IMR-90 (cell line): ENCODE measurements at regions not wholly inside any gene's neighbourhood (a gene's known extent, or its start where the extent isn't known, plus 50 kb on each side); places are given as distances from the start of the nearest gene placed in this dataset.

Source experiments
- ATAC-seq: fragments of 200-7000 bp; cut with Tn5 transposase; 2 replicates; pipeline ENCODE4 v1.9.1; 2020; ENCODE audit warnings: low read depth, mild to moderate bottlenecking, moderate library complexity
- BruUV-seq: library from RNA; stranded (reverse); fragments of 400-500 nt; replicated peaks from 2 replicates; lab custom pipeline; 2021; lab: Mats Ljungman, UMichigan
- CTCF ChIA-PET: fragments of 300-600 bp; formaldehyde crosslinking; extraction: SDS; loops from one replicate; lab custom pipeline; 2021; ENCODE audit warnings: antibody characterized with exemption; lab: Yijun Ruan, JAX
- POLR2A ChIA-PET: fragments of 300-600 bp; sonication (Branson Sonifier 250); formaldehyde crosslinking; loops from one replicate; lab custom pipeline; 2022; ENCODE audit warnings: antibody characterized with exemption; ENCODE audit not compliant: unreplicated experiment; lab: Charles Lee
- DNase-seq: peaks from one replicate; pipeline ENCODE4 v3.0.0; 2013
- H2AFZ ChIP-seq: replicated peaks from 2 replicates; pipeline ENCODE3; 2013; ENCODE audit warnings: low read length, mild to moderate bottlenecking; ENCODE audit not compliant: poor library complexity
- H2AK5ac ChIP-seq: 2 replicates; pipeline ENCODE4 v1.6.1; 2013; ENCODE audit warnings: low read depth, low read length, inconsistent platforms
- H2AK9ac ChIP-seq: replicated peaks from 2 replicates; pipeline ENCODE3; 2013; ENCODE audit warnings: mild to moderate bottlenecking, low read depth, low read length, moderate library complexity; ENCODE audit not compliant: poor library complexity
- H2BK120ac ChIP-seq: 2 replicates; pipeline ENCODE4 v1.6.1; 2013; ENCODE audit warnings: low read depth, low read length, inconsistent platforms
- H2BK15ac ChIP-seq: 3 replicates; pipeline ENCODE4 v1.6.1; 2013; ENCODE audit warnings: low read depth, low read length, inconsistent platforms
- H2BK20ac ChIP-seq: 2 replicates; pipeline ENCODE4 v1.6.1; 2013; ENCODE audit warnings: low read depth, mild to moderate bottlenecking, inconsistent platforms, low read length, moderate library complexity
- H2BK5ac ChIP-seq: 2 replicates; pipeline ENCODE4 v1.6.1; 2013; ENCODE audit warnings: mild to moderate bottlenecking, low read depth, low read length, inconsistent platforms; ENCODE audit not compliant: poor library complexity, severe bottlenecking
- H3K14ac ChIP-seq: replicated peaks from 2 replicates; pipeline ENCODE4 v1.6.1; 2013; ENCODE audit warnings: low read depth, low read length, inconsistent platforms
- H3K18ac ChIP-seq: 2 replicates; pipeline ENCODE4 v1.6.1; 2013; ENCODE audit warnings: low read depth, low read length, control low read depth
- H3K23ac ChIP-seq: 2 replicates; pipeline ENCODE4 v1.6.1; 2013; ENCODE audit warnings: low read depth, low read length, inconsistent platforms
- H3K27ac ChIP-seq: 2 replicates; pipeline ENCODE4 v1.5.1; 2013; ENCODE audit warnings: mild to moderate bottlenecking, control low read depth, low read length; ENCODE audit not compliant: insufficient read depth
- H3K27me3 ChIP-seq: 2 replicates; pipeline ENCODE4 v1.6.1; 2013; ENCODE audit warnings: low read length; ENCODE audit not compliant: control insufficient read depth, insufficient read depth
- H3K36me3 ChIP-seq: 2 replicates; pipeline ENCODE4 v1.6.1; 2013; ENCODE audit warnings: low read length, mixed read lengths; ENCODE audit not compliant: control insufficient read depth, insufficient read depth
- H3K4ac ChIP-seq: 2 replicates; pipeline ENCODE4 v1.6.1; 2013; ENCODE audit warnings: low read depth, low read length, inconsistent platforms
- H3K4me1 ChIP-seq: 2 replicates; pipeline ENCODE4 v1.6.1; 2013; ENCODE audit warnings: low read length, mixed read lengths; ENCODE audit not compliant: control insufficient read depth, insufficient read depth
- H3K4me2 ChIP-seq: 2 replicates; pipeline ENCODE4 v1.6.1; 2013; ENCODE audit warnings: low read depth, mild to moderate bottlenecking, control low read depth, low read length, moderate library complexity
- H3K4me3 ChIP-seq: 2 replicates; pipeline ENCODE4 v1.5.1; 2013; ENCODE audit warnings: low read depth, mild to moderate bottlenecking, control low read depth, low read length, moderate library complexity; ENCODE audit not compliant: insufficient read depth
- H3K56ac ChIP-seq: 2 replicates; pipeline ENCODE4 v1.6.1; 2013; ENCODE audit warnings: low read length, inconsistent platforms; ENCODE audit not compliant: insufficient read depth; ENCODE audit errors: extremely low read depth
- H3K79me1 ChIP-seq, 2 experiments: 2 replicates each; pipeline ENCODE4 v1.6.1; 2013; ENCODE audit warnings: low read length in 2 of 2, inconsistent platforms in 1 of 2, low read depth in 1 of 2
- H3K9ac ChIP-seq: 2 replicates; pipeline ENCODE4 v1.6.1; 2013; ENCODE audit warnings: low read depth, low read length, control low read depth
- H3K9me1 ChIP-seq: 2 replicates; pipeline ENCODE4 v1.6.1; 2013; ENCODE audit warnings: low read length, inconsistent platforms; ENCODE audit not compliant: insufficient read depth
- H3K9me3 ChIP-seq: 2 replicates; pipeline ENCODE4 v1.6.1; 2013; ENCODE audit warnings: low read length; ENCODE audit not compliant: control insufficient read depth, insufficient read depth
- H4K20me1 ChIP-seq: 2 replicates; pipeline ENCODE4 v1.6.1; 2013; ENCODE audit warnings: low read length, inconsistent platforms; ENCODE audit not compliant: insufficient read depth
- H4K5ac ChIP-seq: 2 replicates; pipeline ENCODE4 v1.6.1; 2013; ENCODE audit warnings: mild to moderate bottlenecking, low read depth, low read length, control low read depth
- H4K8ac ChIP-seq, 2 experiments: 2 replicates each; pipeline ENCODE4 v1.6.1; 2013; ENCODE audit warnings: low read depth in 2 of 2, low read length in 2 of 2, control low read depth in 1 of 2, inconsistent platforms in 1 of 2
- H4K91ac ChIP-seq: 2 replicates; pipeline ENCODE4 v1.6.1; 2013; ENCODE audit warnings: low read depth, low read length, inconsistent platforms; ENCODE audit not compliant: insufficient read depth
- BHLHE40 ChIP-seq: fragments of 150-350 bp; IDR thresholded peaks from 2 replicates; pipeline ENCODE4 v1.6.1; 2016; ENCODE audit warnings: mild to moderate bottlenecking, low read depth, low read length
- MAZ ChIP-seq: IDR thresholded peaks from 2 replicates; pipeline ENCODE4 v1.6.1; 2012; ENCODE audit warnings: low read depth, mild to moderate bottlenecking, low read length, improper control_type of control experiment, moderate library complexity, borderline replicate concordance
- dilution Hi-C: fragments of 300-500 bp; cut with HindIII; formaldehyde crosslinking; loops from one replicate; pipeline ENCODE4 v1.14.3; 2018; ENCODE audit warnings: low sequenced_read_pairs; ENCODE audit not compliant: unreplicated experiment
- in situ Hi-C: fragments of 300-500 bp; cut with MboI; formaldehyde crosslinking; loops from 3 replicates; pipeline ENCODE4 v1.14.3; 2019; ENCODE audit warnings: low sequenced_read_pairs, inconsistent platforms, mixed read lengths
- intact Hi-C: fragments of 100-400 bp; cut with micrococcal nuclease; formaldehyde crosslinking; loops from 2 replicates; pipeline ENCODE4 v1.10.0; 2022
- TF ChIP-seq, protein P1 (sequence below): fragments of 150-350 bp; IDR thresholded peaks from 2 replicates; pipeline ENCODE4 v1.6.1; 2017; ENCODE audit warnings: mild to moderate bottlenecking, antibody characterized with exemption, low read length, low read depth

DNA sequence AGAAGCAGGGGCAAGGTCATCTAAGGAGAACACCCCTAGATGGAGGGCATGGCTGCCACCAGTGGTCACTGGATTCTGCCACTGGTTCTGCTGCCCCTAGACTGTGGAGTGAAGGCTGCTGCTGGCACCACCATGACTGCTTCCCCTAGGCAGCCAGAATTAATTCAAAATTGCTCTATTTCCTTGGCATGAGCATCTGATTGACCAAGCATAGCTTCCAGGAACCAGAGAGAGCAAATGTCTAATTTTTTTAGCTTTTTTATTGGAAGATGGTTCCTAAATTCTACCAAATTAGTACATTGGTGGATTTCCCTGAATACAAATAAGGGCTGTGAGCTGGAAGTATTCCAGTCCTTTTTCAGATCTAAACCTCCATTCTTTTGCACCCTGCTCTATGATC is 270.2 kb upstream of the GBE1 start:
- Histone ChIP-seq H3K4me2 (no peak overlapping the region), H3K9me1 (no peaks in the 10 kb centered on the region), H2AK5ac (no peak overlapping the region), H3K4me1 (no peaks in the 10 kb centered on the region), H4K8ac (no peak overlapping the region), H2BK20ac (no peak overlapping the region), H2BK120ac (no peak overlapping the region), H2BK5ac (no peak overlapping the region), H3K9me3 (no peaks in the 10 kb centered on the region), H4K20me1 (no peaks in the 10 kb centered on the region), H2AFZ (no peak overlapping the region), H3K18ac (no peak overlapping the region), H3K36me3 (no peaks in the 10 kb centered on the region), H3K79me1 (no peaks in the 10 kb centered on the region), H3K14ac (no peak overlapping the region), H3K27ac (no peak overlapping the region), H4K91ac (no peak overlapping the region), H2AK9ac (no peak overlapping the region), H3K4ac (no peak overlapping the region), H3K27me3 (no peaks in the 10 kb centered on the region), H3K4me3 (no peak overlapping the region), H4K5ac (no peak overlapping the region), H3K9ac (no peak overlapping the region), H3K23ac (no peak overlapping the region), H3K56ac (no peak overlapping the region), H2BK15ac (no peak overlapping the region)
- intact Hi-C loops = no loop called here
- ChIA-PET POLR2A (no interaction called here), CTCF (no interaction called here)
- in situ Hi-C loops = no loop called here
- DNase-seq (no peak), ATAC-seq (no peak)
- BruUV-seq = no TSS peak
- TF ChIP-seq, protein P1, sequence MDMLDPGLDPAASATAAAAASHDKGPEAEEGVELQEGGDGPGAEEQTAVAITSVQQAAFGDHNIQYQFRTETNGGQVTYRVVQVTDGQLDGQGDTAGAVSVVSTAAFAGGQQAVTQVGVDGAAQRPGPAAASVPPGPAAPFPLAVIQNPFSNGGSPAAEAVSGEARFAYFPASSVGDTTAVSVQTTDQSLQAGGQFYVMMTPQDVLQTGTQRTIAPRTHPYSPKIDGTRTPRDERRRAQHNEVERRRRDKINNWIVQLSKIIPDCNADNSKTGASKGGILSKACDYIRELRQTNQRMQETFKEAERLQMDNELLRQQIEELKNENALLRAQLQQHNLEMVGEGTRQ = no peak
- TF ChIP-seq MAZ (no peak), BHLHE40 (no peak)
- dilution Hi-C loops = no loop called here
